ENCODE measurements at regions not wholly inside any gene's neighbourhood (a gene's known extent, or its start where the extent isn't known, plus 50 kb on each side); places are given as distances from the start of the nearest gene placed in this dataset.

GRCh38 chr7:17152721-17153120 lies 145.7 kb upstream of the AHR start:
- Histone ChIP-seq H3K4me3 (replicated peaks in 1 of 3) (no peak overlapping the region), H3K36me3 (no peaks in the 10 kb centered on the region), H3K27me3 (no peaks in the 10 kb centered on the region), H3K27ac (no peak overlapping the region), H3K9me3 (no peaks in the 10 kb centered on the region), H3K4me1 (no peaks in the 10 kb centered on the region)
- TF ChIP-seq CTCF (IDR thresholded peaks at IDR 0.05) (no peak), POLR2A (IDR thresholded peaks at IDR 0.05) (no peak)
- intact Hi-C loops (cut with DNase I) = no loop called here
- 91 to 95% methylated on average over 4 of the region's 4 CpGs for WGBS, 2 donors
- DNase-seq = no peak

- intact Hi-C loops (cut with DNase I) = no loop called here
- 90% methylated on average over 3 of the region's 3 CpGs for WGBS, 2 donors
- Histone ChIP-seq H3K4me3 (replicated peaks in 1 of 3) (no peak overlapping the region), H3K4me1 (no peaks in the 10 kb centered on the region), H3K27me3 (no peaks in the 10 kb centered on the region), H3K9me3 (no peaks in the 10 kb centered on the region), H3K27ac (no peak overlapping the region), H3K36me3 (no peaks in the 10 kb centered on the region)
- TF ChIP-seq POLR2A (IDR thresholded peaks at IDR 0.05) = no peak
- no peak for TF ChIP-seq CTCF (IDR thresholded peaks at IDR 0.05)
- no peak for DNase-seq
These were observed 144.9 kb upstream of the AHR start for GRCh38 chr7:17153536-17153935.

- Histone ChIP-seq H3K27me3 (no peaks in the 10 kb centered on the region), H3K4me1 (no peaks in the 10 kb centered on the region), H3K4me3 (replicated peaks in 1 of 3) (no peak overlapping the region), H3K27ac (no peak overlapping the region), H3K9me3 (no peaks in the 10 kb centered on the region), H3K36me3 (no peaks in the 10 kb centered on the region)
- intact Hi-C loops (cut with DNase I) = no loop called here
- no peak for DNase-seq
- TF ChIP-seq CTCF (IDR thresholded peaks at IDR 0.05) (no peak), POLR2A (IDR thresholded peaks at IDR 0.05) (no peak)
These were observed 142.9 kb upstream of the AHR start for GRCh38 chr7:17155529-17155928.

GRCh38 chr7:17158261-17158660 lies 140.2 kb upstream of the AHR start:
- 93 to 96% methylated on average over 5 of the region's 5 CpGs for WGBS, 2 donors
- H3K27ac ChIP-seq = no peak overlapping the region

GRCh38 chr7:17159500-17160037 lies 138.9 kb upstream of the AHR start:
- 83% methylated on average over 2 of the region's 2 CpGs for WGBS, 2 donors
- intact Hi-C loops (cut with DNase I) = no loop called here

More at GRCh38 chr7:17158261-17158660, 140.2 kb upstream of the AHR start:
- H3K9me3 ChIP-seq = no peaks in the 10 kb centered on the region
- H3K4me3 ChIP-seq (replicated peaks in 1 of 3) = no peak overlapping the region
- H3K27me3 ChIP-seq = no peaks in the 10 kb centered on the region
- no peak for TF ChIP-seq POLR2A (IDR thresholded peaks at IDR 0.05)
- no peak for TF ChIP-seq CTCF (IDR thresholded peaks at IDR 0.05)
- no peaks in the 10 kb centered on the region for H3K36me3 ChIP-seq
- H3K4me1 ChIP-seq = no peaks in the 10 kb centered on the region
- DNase-seq = no peak
- intact Hi-C loops (cut with DNase I) = no loop called here

More at GRCh38 chr7:17159500-17160037, 138.9 kb upstream of the AHR start:
- DNase-seq = no peak
- Histone ChIP-seq H3K9me3 (no peaks in the 10 kb centered on the region), H3K4me1 (no peaks in the 10 kb centered on the region), H3K36me3 (no peaks in the 10 kb centered on the region), H3K27ac (no peak overlapping the region), H3K4me3 (replicated peaks in 1 of 3) (no peak overlapping the region), H3K27me3 (no peaks in the 10 kb centered on the region)
- TF ChIP-seq CTCF (IDR thresholded peaks at IDR 0.05) (no peak), POLR2A (IDR thresholded peaks at IDR 0.05) (no peak)

Data from thyroid gland (tissue), 4 donors.